Calu3 (cell line): ENCODE measurements at regions not wholly inside any gene's neighbourhood (a gene's known extent, or its start where the extent isn't known, plus 50 kb on each side); places are given as distances from the start of the nearest gene placed in this dataset.

Experiments used
- BruUV-seq: library from RNA; stranded (reverse); fragments of 400-500 nt; replicated peaks from 2 replicates; lab custom pipeline; 2021; lab: Mats Ljungman, UMichigan
- CTCF ChIA-PET: fragments of 300-600 bp; sonication (Branson Sonifier 250); formaldehyde crosslinking; loops from one replicate; lab custom pipeline; 2022; ENCODE audit warnings: antibody characterized with exemption; lab: Charles Lee
- DNase-seq: peaks from one replicate; pipeline ENCODE4 v3.0.0; 2022
- H3K27ac Mint-ChIP-seq: one replicate; pipeline ENCODE4 v1.8.0; 2022; ENCODE audit warnings: mixed read lengths; ENCODE audit not compliant: unreplicated experiment
- H3K27me3 Mint-ChIP-seq: one replicate; pipeline ENCODE4 v1.8.0; 2022; ENCODE audit warnings: mixed read lengths; ENCODE audit not compliant: unreplicated experiment
- H3K36me3 Mint-ChIP-seq: one replicate; pipeline ENCODE4 v1.8.0; 2022; ENCODE audit warnings: mild to moderate bottlenecking, moderate library complexity, mixed read lengths; ENCODE audit not compliant: insufficient read depth, unreplicated experiment
- H3K4me1 Mint-ChIP-seq: one replicate; pipeline ENCODE4 v1.8.0; 2022; ENCODE audit warnings: mild to moderate bottlenecking, low read depth, mixed read lengths; ENCODE audit not compliant: unreplicated experiment
- H3K4me3 Mint-ChIP-seq: one replicate; pipeline ENCODE4 v1.8.0; 2022; ENCODE audit warnings: mild to moderate bottlenecking, low read depth, moderate library complexity, mixed read lengths; ENCODE audit not compliant: unreplicated experiment
- H3K9me3 Mint-ChIP-seq: one replicate; pipeline ENCODE4 v1.8.0; 2022; ENCODE audit warnings: low read depth, mixed read lengths; ENCODE audit not compliant: unreplicated experiment
- intact Hi-C: fragments of 100-400 bp; cut with micrococcal nuclease; formaldehyde crosslinking; loops from one replicate; pipeline ENCODE4 v1.10.0; 2022; ENCODE audit not compliant: unreplicated experiment
- TF ChIP-seq, protein P1 (sequence below): fragments of 200-600 bp; IDR thresholded peaks from one replicate; pipeline ENCODE4 v1.8.0; 2022; ENCODE audit warnings: antibody characterized with exemption; ENCODE audit not compliant: unreplicated experiment

DNA sequence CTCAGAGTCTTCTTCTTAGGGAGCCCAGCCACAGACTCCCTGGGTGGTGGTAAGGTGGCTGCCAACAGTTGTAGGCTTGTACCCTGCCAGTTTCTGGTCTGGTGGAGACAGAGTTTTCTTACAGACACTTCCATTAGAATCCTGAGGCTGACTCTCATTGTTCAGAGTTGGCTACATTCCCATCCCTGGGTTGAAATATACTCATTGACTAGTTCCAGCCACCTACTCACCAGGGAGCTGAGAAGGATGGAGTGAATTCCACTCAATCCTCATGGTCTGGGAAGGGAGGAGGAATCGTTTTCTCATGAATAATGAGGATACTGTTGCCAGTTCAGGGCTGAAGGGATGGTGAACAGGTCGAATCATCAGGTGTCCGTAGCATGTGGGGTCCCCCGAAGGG is 226.5 kb upstream of the PROK2 start:
- peaks cover 75% of the 10 kb centered on the region for H3K27me3 Mint-ChIP-seq
- no TSS peak for BruUV-seq

DNA sequence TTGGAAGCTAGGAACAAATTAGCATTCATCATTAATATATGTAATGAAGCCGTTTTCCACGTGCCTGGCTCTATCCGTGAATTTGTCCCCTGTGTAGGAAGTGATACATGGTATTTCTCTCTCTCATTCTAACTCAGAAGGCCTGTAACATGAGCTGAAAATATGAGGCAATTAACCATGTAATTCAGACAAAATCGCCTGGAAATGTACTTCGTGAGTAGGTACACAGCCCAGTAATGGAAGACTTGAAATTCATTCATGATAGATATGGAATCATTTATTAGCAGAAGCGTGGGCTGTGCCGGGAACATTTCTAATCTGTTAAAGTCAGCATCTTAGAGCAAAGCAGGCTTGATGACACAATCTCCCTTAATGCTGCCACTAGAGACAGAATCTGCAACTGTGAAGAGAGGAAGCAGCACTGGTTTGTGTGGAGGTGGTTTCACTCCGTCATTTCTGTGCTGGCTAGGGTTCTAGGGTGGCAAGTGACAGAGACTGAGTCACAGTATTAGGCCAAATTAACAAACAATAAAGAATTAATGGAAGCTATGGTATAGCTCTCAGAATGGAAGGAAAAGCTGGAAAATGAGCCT is 225.0 kb upstream of the PROK2 start:
- DNase-seq = no peak
- intact Hi-C loops = no loop called here
- TF ChIP-seq, protein P1, sequence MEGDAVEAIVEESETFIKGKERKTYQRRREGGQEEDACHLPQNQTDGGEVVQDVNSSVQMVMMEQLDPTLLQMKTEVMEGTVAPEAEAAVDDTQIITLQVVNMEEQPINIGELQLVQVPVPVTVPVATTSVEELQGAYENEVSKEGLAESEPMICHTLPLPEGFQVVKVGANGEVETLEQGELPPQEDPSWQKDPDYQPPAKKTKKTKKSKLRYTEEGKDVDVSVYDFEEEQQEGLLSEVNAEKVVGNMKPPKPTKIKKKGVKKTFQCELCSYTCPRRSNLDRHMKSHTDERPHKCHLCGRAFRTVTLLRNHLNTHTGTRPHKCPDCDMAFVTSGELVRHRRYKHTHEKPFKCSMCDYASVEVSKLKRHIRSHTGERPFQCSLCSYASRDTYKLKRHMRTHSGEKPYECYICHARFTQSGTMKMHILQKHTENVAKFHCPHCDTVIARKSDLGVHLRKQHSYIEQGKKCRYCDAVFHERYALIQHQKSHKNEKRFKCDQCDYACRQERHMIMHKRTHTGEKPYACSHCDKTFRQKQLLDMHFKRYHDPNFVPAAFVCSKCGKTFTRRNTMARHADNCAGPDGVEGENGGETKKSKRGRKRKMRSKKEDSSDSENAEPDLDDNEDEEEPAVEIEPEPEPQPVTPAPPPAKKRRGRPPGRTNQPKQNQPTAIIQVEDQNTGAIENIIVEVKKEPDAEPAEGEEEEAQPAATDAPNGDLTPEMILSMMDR = no peak
- Mint-ChIP-seq H3K4me1 (no peaks in the 10 kb centered on the region), H3K36me3 (no peaks in the 10 kb centered on the region), H3K27me3 (peaks cover 83% of the 10 kb centered on the region), H3K27ac (no peak overlapping the region), H3K9me3 (no peaks in the 10 kb centered on the region), H3K4me3 (no peak overlapping the region)
- CTCF ChIA-PET = no interaction called here
- no TSS peak for BruUV-seq

More for the DNA sequence above, 226.5 kb upstream of the PROK2 start:
- Mint-ChIP-seq H3K4me1 (no peaks in the 10 kb centered on the region), H3K9me3 (no peaks in the 10 kb centered on the region), H3K4me3 (no peak overlapping the region), H3K27ac (no peak overlapping the region), H3K36me3 (no peaks in the 10 kb centered on the region)
- DNase-seq = no peak
- TF ChIP-seq, protein P1 = no peak
- CTCF ChIA-PET = no interaction called here
- intact Hi-C loops = no loop called here

DNA sequence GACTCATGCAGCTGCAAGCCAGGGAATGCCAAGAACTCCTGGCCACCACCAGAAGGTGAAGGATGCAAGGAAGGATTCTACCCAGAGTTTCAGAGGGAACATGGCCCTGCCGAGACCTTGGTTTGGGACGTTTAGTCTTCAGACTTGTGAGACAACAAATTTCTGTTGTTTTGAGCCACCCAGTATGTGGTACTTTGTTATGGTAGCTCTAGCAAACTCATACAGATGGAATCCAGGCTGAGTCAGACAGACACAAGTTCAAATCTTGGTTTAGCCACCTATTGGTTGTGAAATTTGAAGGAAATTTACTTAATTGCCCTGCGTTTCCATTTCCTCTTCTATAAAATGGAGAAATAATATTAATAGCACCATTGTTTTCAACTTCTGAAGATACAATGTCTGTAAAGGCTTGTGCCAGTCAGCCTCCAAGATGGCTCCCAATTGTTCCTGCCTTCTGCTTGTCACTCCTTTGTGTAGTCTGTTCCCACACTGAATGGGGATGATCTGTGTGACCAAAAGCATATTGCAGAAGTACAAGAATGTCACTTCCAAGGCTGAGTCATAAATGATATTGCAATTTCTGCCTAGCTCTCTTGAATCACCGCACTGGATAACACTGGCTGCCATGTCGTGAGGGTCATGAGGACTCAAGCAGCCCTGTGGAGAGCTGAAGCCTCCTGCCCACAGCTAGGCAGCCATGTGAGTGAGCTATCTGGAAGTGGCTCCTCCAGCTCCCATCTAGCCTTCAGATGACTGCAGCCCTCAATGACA is 223.5 kb upstream of the PROK2 start:
- DNase-seq = no peak
- CTCF ChIA-PET = no interaction called here
- no peak overlapping the region for H3K27ac Mint-ChIP-seq
- H3K4me1 Mint-ChIP-seq = no peaks in the 10 kb centered on the region
- no peak overlapping the region for H3K4me3 Mint-ChIP-seq
- H3K27me3 Mint-ChIP-seq = peaks cover 91% of the 10 kb centered on the region
- intact Hi-C loops = no loop called here
- H3K36me3 Mint-ChIP-seq = no peaks in the 10 kb centered on the region
- no TSS peak for BruUV-seq
- TF ChIP-seq, protein P1 = no peak
- H3K9me3 Mint-ChIP-seq = no peaks in the 10 kb centered on the region

DNA sequence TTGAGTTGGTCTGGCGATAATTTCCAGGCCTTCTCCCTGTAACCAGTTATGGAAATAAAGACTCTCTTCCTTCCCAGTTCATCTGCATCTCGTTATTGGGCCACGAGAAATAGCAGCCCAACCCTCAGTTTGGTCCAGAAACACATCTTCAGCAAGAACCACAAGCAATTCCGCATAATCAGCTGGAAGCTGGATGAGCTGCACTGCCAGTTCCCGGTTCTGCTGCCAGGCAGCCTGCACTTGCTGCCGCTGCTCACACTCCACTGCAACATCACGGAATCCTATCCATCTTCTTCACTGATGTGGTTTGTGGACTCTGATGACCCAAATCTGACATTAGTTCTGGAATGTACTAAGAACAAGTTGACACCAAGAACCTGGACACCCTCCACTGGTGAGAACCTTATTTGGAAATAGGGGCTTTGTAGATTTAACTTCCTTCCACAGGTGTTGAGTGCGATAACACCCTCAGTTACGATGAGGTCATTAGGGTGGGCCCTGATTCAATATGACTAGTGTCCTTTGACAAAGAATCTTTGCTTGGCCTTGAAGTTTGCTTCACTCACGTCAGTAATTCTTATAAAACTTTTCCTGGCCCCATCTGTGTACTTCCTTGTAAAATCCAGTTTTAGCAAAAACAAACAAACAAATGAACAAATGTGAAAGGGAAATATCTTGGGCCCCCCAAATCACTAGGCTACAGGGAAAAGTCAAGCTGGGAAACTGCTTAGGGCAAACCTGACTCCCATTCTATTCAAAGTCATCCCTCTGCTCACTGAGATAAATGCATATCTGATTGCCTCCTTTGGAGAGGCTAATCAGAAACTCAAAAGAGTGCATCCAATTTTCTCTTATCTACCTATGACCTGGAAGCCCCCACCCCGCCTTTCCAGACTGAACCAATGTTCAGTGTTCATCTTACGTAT is 221.9 kb upstream of the PROK2 start:
- intact Hi-C loops = no loop called here
- no peaks in the 10 kb centered on the region for H3K4me1 Mint-ChIP-seq
- no peak overlapping the region for H3K27ac Mint-ChIP-seq
- H3K36me3 Mint-ChIP-seq = no peaks in the 10 kb centered on the region
- H3K9me3 Mint-ChIP-seq = no peaks in the 10 kb centered on the region
- no peak for DNase-seq
- CTCF ChIA-PET = no interaction called here
- TF ChIP-seq, protein P1 = no peak
- no peak overlapping the region for H3K4me3 Mint-ChIP-seq
- H3K27me3 Mint-ChIP-seq = peaks cover 90% of the 10 kb centered on the region
- no TSS peak for BruUV-seq
